MV-4-11 (cell line): ENCODE measurements at regions not wholly inside any gene's neighbourhood (a gene's known extent, or its start where the extent isn't known, plus 50 kb on each side); places are given as distances from the start of the nearest gene placed in this dataset.

Source experiments
- DNase-seq: peaks from one replicate; lab custom pipeline; 2025; lab: John Stamatoyannopoulos, UW

DNA sequence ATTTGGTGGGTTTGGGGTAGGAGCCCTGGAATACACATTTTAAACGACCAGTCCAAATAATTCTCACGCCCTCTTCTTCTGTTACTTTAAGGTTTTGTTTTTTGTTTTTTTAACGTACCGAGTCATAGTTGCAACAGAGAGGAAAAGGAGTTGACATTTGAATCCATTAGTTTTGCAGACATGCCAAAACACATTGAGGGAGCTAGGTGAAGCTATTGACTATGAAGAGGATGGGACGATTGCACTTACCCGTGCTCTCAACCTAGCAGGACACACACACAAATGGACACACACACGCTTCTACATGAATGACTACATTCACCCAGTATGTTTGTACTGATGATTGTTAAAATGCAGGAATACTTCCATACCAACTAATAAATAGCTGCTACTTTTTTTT lies 54.3 kb upstream of the CIT start:
- DNase-seq = no peak

DNA sequence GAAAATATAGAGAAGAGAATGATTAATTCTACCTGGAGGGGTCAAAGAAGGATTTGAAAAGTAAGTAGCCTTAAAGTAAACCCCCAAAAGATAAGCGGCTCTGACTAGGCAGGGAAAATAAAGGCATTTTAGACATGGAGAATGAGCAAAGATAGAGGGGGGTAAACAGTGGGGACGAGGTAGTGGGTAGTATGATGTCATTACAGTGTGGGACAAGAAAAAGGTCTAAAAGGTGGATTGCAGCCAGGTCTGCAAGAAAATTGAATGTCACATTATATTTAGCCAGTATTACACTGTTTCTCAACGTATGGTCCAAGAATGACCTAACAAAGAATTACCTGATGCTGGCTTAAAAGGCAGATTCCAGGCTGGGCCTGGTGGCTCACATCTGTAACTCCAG lies 55.8 kb upstream of the CIT start:
- DNase-seq = no peak

DNA sequence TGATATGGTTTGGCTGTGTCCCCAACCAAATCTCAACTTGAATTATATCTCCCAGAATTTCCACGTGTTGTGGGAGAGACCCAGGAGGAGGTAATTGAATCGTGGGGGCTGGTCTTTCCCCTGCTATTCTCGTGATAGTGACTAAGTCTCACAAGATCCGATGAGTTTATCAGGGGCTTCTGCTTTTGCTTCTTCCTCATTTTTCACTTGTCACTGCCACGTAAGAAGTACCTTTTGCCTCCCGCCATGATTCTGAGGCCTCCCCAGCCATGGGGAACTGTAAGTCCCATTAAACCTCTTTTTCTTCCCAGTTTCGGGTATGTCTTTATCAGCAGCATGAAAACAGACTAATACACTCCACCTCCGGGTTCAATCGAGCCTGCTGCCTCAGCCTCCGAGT lies 54.3 kb upstream of the BICDL1 start:
- DNase-seq = peak; percentile 30

DNA sequence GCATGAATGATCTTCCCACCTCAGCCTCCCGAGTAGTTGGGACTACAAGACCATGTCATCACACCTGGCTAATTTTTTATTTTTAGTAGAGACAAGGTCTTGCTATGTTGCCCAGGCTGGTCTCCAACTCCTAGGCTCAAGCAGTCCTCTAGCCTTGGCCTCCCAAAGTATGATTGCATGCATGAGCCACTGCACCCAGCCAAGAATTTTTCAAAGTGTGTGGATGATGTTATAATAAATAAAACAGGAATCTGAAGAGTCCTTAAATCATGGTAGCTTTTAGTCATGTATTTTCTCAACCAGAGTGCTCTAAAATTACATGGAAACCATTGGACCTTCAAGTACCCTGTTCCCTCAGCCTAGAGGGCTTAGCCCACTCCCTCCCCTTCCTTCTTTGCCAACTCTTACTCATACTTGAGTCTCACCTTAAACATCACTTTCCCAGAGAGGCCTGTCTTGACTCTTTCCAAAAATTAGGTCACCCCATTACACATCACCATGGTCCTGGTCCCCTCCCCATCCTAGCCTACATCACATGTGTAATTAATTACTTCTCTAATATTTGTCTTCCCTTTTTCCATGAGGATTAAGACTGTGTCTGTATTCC lies 52.2 kb upstream of the BICDL1 start:
- DNase-seq = no peak

DNA sequence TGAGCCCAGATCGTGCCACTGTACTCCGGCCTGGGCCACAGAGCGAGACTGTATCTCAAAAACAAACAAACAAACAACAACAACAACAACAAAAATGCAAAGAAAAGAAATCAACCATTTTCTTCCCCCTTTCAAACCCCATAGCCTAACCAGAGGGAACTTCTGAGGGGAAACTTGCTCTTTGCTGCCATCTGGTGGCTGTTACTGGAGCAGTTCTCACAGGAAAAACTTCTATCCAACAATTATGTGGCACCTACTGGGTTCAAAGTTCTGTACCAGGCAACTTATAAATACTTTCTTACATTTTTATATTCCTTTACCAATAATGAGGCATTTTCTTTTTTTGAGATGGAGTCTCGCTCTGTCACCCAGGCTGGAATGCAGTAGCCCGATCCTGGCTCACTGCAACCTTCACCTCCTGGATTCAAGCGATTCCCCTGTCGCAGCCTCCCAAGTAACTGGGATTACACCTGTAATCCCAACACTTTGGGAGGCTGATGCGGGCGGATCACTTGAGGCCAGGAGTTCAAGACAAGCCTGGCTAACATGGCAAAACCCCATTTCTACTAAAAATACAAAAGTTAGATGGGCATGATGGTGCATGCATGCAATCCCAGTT lies 50.9 kb upstream of the BICDL1 start:
- DNase-seq = peak; percentile 53
